H1 (cell line): ENCODE measurements at regions not wholly inside any gene's neighbourhood (a gene's known extent, or its start where the extent isn't known, plus 50 kb on each side); places are given as distances from the start of the nearest gene placed in this dataset.

Experiments used
- CTCF ChIA-PET: fragments of 300-600 bp; sonication (Branson Sonifier 250); formaldehyde crosslinking; loops from one replicate; lab custom pipeline; 2021; ENCODE audit not compliant: partially characterized antibody; lab: Charles Lee
- POLR2A ChIA-PET: fragments of 300-600 bp; sonication (Branson Sonifier 250); formaldehyde crosslinking; loops from one replicate; lab custom pipeline; 2021; ENCODE audit warnings: inconsistent platforms; ENCODE audit not compliant: partially characterized antibody; lab: Charles Lee
- DNase-seq, 2 experiments: peaks; one replicate each; pipeline versions ENCODE4 v3.0.0 to v3.0.0-alpha.2; 2010 to 2022; ENCODE audit warnings: low spot score in 2 of 2, low read depth in 1 of 2, mixed read lengths in 1 of 2
- FAIRE-seq: peaks from 2 replicates; lab custom pipeline; 2011; peaks lifted over from hg19 to GRCh38; lab: Jason Lieb, UNC
- H2AFZ ChIP-seq: 2 replicates; pipeline ENCODE4 v1.8.1; 2012; ENCODE audit warnings: low read length, inconsistent platforms
- H2AK5ac ChIP-seq: 2 replicates; pipeline ENCODE4 v1.6.1; 2013; ENCODE audit warnings: low read depth, low read length
- H2BK120ac ChIP-seq: replicated peaks from 2 replicates; pipeline ENCODE3; 2013; ENCODE audit warnings: low read depth, low read length, inconsistent platforms
- H2BK12ac ChIP-seq: 2 replicates; pipeline ENCODE4 v1.6.1; 2013; ENCODE audit warnings: low read depth, low read length
- H2BK15ac ChIP-seq: 2 replicates; pipeline ENCODE4 v1.6.1; 2013; ENCODE audit warnings: low read length
- H2BK20ac ChIP-seq: 2 replicates; pipeline ENCODE4 v1.6.1; 2013; ENCODE audit warnings: low read length
- H2BK5ac ChIP-seq: 2 replicates; pipeline ENCODE4 v1.6.1; 2013; ENCODE audit warnings: low read depth, low read length
- H3K14ac ChIP-seq: 2 replicates; pipeline ENCODE4 v1.6.1; 2013; ENCODE audit warnings: inconsistent platforms; ENCODE audit not compliant: insufficient read length
- H3K18ac ChIP-seq: 2 replicates; pipeline ENCODE4 v1.6.1; 2013; ENCODE audit warnings: low read length; ENCODE audit errors: extremely low read depth
- H3K23ac ChIP-seq: 2 replicates; pipeline ENCODE4 v1.6.1; 2013; ENCODE audit warnings: inconsistent platforms; ENCODE audit not compliant: insufficient read length
- H3K23me2 ChIP-seq: 2 replicates; pipeline ENCODE4 v1.6.1; 2013; ENCODE audit warnings: low read depth, low read length
- H3K27ac ChIP-seq: 2 replicates; pipeline ENCODE4 v1.6.1; 2011; ENCODE audit warnings: low read depth, low read length, inconsistent platforms
- H3K27me3 ChIP-seq, 4 experiments: replicated peaks in 1 of 4; 1 replicate in 1 of 4; 2 replicates in 3 of 4; pipeline versions ENCODE4 v1.6.1 to v1.8.1; 2011 to 2013; ENCODE audit warnings: low read length in 3 of 4, mild to moderate bottlenecking in 3 of 4, inconsistent platforms in 2 of 4, mixed read lengths in 2 of 4, moderate library complexity in 1 of 4; ENCODE audit not compliant: control insufficient read depth in 3 of 4, insufficient read depth in 3 of 4; ENCODE audit errors: extremely low read depth in 1 of 4
- H3K36me3 ChIP-seq, 4 experiments: 2 replicates each; pipeline versions ENCODE4 v1.6.1 to v1.8.1; 2011 to 2013; ENCODE audit warnings: mild to moderate bottlenecking in 4 of 4, low read length in 3 of 4, moderate library complexity in 2 of 4, control low read depth in 1 of 4, inconsistent platforms in 1 of 4; ENCODE audit not compliant: insufficient read depth in 4 of 4, control insufficient read depth in 2 of 4
- H3K4ac ChIP-seq: replicated peaks from 2 replicates; pipeline ENCODE3; 2013; ENCODE audit warnings: low read length, low read depth, mixed read lengths, inconsistent platforms; ENCODE audit not compliant: insufficient read length
- H3K4me1 ChIP-seq, 4 experiments: replicated peaks in 1 of 4; 1 replicate in 1 of 4; 2 replicates in 3 of 4; pipeline versions ENCODE4 v1.6.1 to v1.8.1; 2011 to 2013; ENCODE audit warnings: low read length in 3 of 4, inconsistent platforms in 2 of 4, mixed read lengths in 1 of 4; ENCODE audit not compliant: insufficient read depth in 4 of 4, control insufficient read depth in 3 of 4
- H3K4me2 ChIP-seq, 2 experiments: 2 replicates each; pipeline versions ENCODE4 v1.6.1 to v1.8.1; 2011 to 2013; ENCODE audit warnings: low read depth in 2 of 2, low read length in 2 of 2, control low read depth in 1 of 2, inconsistent platforms in 1 of 2, mild to moderate bottlenecking in 1 of 2; ENCODE audit not compliant: insufficient read depth in 1 of 2
- H3K4me3 ChIP-seq, 4 experiments: fragments of 200-600, 300-600 bp in 1 of 4; sonication (generic), shearing (Covaris generic), sonication (Bioruptor Twin) in 1 of 4; 2 replicates each; pipeline versions ENCODE4 v1.5.1 to v1.8.1; 2011 to 2016; ENCODE audit warnings: low read length in 4 of 4, low read depth in 3 of 4, control low read depth in 2 of 4, inconsistent platforms in 2 of 4, mild to moderate bottlenecking in 2 of 4, mixed read lengths in 1 of 4, moderate library complexity in 1 of 4; ENCODE audit not compliant: insufficient read depth in 2 of 4; ENCODE audit errors: extremely low read depth in 1 of 4
- H3K56ac ChIP-seq: replicated peaks from 2 replicates; pipeline ENCODE3; 2013; ENCODE audit warnings: low read depth, mild to moderate bottlenecking, mixed read lengths, low read length, inconsistent platforms; ENCODE audit not compliant: insufficient read length
- H3K79me1 ChIP-seq: 2 replicates; pipeline ENCODE4 v1.6.1; 2013; ENCODE audit warnings: low read depth, low read length, control low read depth
- H3K79me2 ChIP-seq, 2 experiments: 2 replicates each; pipeline versions ENCODE4 v1.6.1 to v1.8.1; 2012 to 2013; ENCODE audit warnings: low read length in 2 of 2, mild to moderate bottlenecking in 2 of 2, inconsistent platforms in 1 of 2; ENCODE audit not compliant: insufficient read depth in 2 of 2, control insufficient read depth in 1 of 2
- H3K9ac ChIP-seq, 4 experiments: replicated peaks in 1 of 4; 1 replicate in 1 of 4; 2 replicates in 3 of 4; pipeline versions ENCODE4 v1.6.1 to v1.8.1; 2011 to 2013; ENCODE audit warnings: low read depth in 3 of 4, low read length in 3 of 4, control low read depth in 2 of 4, mild to moderate bottlenecking in 2 of 4, moderate library complexity in 2 of 4, inconsistent platforms in 1 of 4; ENCODE audit errors: extremely low read depth in 1 of 4
- H3K9me3 ChIP-seq, 2 experiments: 2 replicates each; pipeline versions ENCODE4 v1.6.1 to v1.8.1; 2012 to 2013; ENCODE audit warnings: mild to moderate bottlenecking in 2 of 2, moderate library complexity in 2 of 2, control low read depth in 1 of 2, inconsistent platforms in 1 of 2, low read depth in 1 of 2, low read length in 1 of 2, mixed read lengths in 1 of 2; ENCODE audit not compliant: insufficient read depth in 2 of 2
- H4K20me1 ChIP-seq, 2 experiments: replicated peaks in 1 of 2; 2 replicates each; pipeline versions ENCODE3 to v1.8.1; 2011 to 2013; ENCODE audit warnings: inconsistent platforms in 2 of 2, low read length in 2 of 2, mild to moderate bottlenecking in 1 of 2; ENCODE audit not compliant: insufficient read depth in 2 of 2, control insufficient read depth in 1 of 2
- H4K5ac ChIP-seq: 2 replicates; pipeline ENCODE4 v1.6.1; 2013; ENCODE audit warnings: low read length, low read depth, mixed read lengths, inconsistent platforms; ENCODE audit not compliant: insufficient read length
- H4K8ac ChIP-seq: 2 replicates; pipeline ENCODE4 v1.8.0; 2013; ENCODE audit warnings: mild to moderate bottlenecking, moderate library complexity, low read length, inconsistent platforms; ENCODE audit not compliant: insufficient read depth; ENCODE audit errors: extremely low read depth
- H4K91ac ChIP-seq: replicated peaks from 2 replicates; pipeline ENCODE3; 2013; ENCODE audit warnings: low read length, mixed read lengths, inconsistent platforms; ENCODE audit not compliant: insufficient read length
- CTCF ChIP-seq, 3 experiments: IDR thresholded peaks; 1 replicate in 2 of 3; 2 replicates in 1 of 3; pipeline versions ENCODE4 v1.5.1 to v1.6.1; 2011; ENCODE audit warnings: low read length in 3 of 3, mild to moderate bottlenecking in 3 of 3, inconsistent platforms in 2 of 3, low read depth in 1 of 3, moderate library complexity in 1 of 3; ENCODE audit not compliant: insufficient read depth in 1 of 3; ENCODE audit errors: control extremely low read depth in 1 of 3
- E2F6 ChIP-seq: IDR thresholded peaks from 2 replicates; pipeline ENCODE4 v1.6.1; 2012; ENCODE audit warnings: inconsistent platforms
- EP300 ChIP-seq, 2 experiments: IDR thresholded peaks; 1 replicate in 1 of 2; 2 replicates in 1 of 2; pipeline ENCODE4 v1.6.1; 2011 to 2012; ENCODE audit warnings: low read depth in 2 of 2, low read length in 2 of 2, mild to moderate bottlenecking in 2 of 2, borderline replicate concordance in 1 of 2, inconsistent platforms in 1 of 2, moderate library complexity in 1 of 2
- JUN ChIP-seq: IDR thresholded peaks from 2 replicates; pipeline ENCODE4 v1.6.1; 2011; ENCODE audit warnings: low read depth, mild to moderate bottlenecking, improper control_type of control experiment, low read length
- JUND ChIP-seq: IDR thresholded peaks from 2 replicates; pipeline ENCODE4 v1.6.1; 2011; ENCODE audit warnings: mild to moderate bottlenecking, improper control_type of control experiment, low read length
- SIN3A ChIP-seq, 2 experiments: IDR thresholded peaks in 1 of 2; conservative IDR thresholded peaks in 1 of 2; 2 replicates each; pipeline ENCODE4 v1.6.1; 2011 to 2012; ENCODE audit warnings: low read length in 2 of 2, improper control_type of control experiment in 1 of 2, low read depth in 1 of 2, mild to moderate bottlenecking in 1 of 2
- SIRT6 ChIP-seq: IDR thresholded peaks from one replicate; pipeline ENCODE4 v1.7.1; 2012; ENCODE audit warnings: low read length, inconsistent platforms
- SRF ChIP-seq: IDR thresholded peaks from 2 replicates; pipeline ENCODE4 v1.6.1; 2011; ENCODE audit warnings: mild to moderate bottlenecking, low read depth, low read length, moderate library complexity
- TBP ChIP-seq: IDR thresholded peaks from 2 replicates; pipeline ENCODE4 v1.6.1; 2011; ENCODE audit warnings: low read depth, low read length, improper control_type of control experiment
- TCF12 ChIP-seq: IDR thresholded peaks from 2 replicates; pipeline ENCODE4 v1.6.1; 2011; ENCODE audit warnings: low read depth, mild to moderate bottlenecking, low read length
- WGBS, 2 experiments: shearing (Covaris generic) in 1 of 2; methylation state at CpG; one replicate each; pipeline versions ENCODE4 v1.1.6 to v1.1.7; 2013 to 2015; ENCODE audit warnings: low lambda C conversion rate in 2 of 2, mixed read lengths in 2 of 2, inconsistent platforms in 1 of 2, low coverage in 1 of 2, missing lambda C conversion rate in 1 of 2; ENCODE audit not compliant: insufficient replicate concordance in 2 of 2, insufficient coverage in 1 of 2, insufficient read length in 1 of 2; ENCODE audit errors: extremely low coverage in 1 of 2, missing lambda C conversion rate in 1 of 2; 5-methylcytosine and 5-hydroxymethylcytosine counted together

DNA sequence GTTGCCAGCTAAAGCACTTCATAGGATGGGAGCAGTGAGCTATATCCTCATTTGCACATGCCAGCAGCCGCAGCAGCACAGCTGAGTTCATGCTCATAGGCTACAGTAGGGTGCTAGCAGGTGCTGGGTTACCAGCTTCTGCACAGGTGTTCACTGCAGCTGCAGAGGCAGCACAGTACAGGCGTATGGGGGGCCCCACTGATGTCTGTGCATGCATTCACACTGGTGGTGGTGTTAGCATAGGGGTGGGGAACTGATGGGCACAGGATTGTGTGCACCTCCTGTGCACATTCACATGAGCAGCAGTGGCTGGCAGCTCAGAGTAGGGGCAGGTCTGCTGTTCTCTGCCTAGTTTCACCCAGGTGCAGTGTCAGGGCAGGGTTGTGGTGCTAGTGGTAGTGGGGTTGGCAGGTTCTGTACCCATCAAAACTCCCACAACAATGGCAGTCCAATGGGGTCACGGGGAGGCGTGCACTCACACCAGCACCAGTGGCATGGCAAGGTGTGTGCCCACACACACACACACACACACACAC, 58.9 kb upstream of the IRAK1BP1 start:
- 83% methylated on average over 4 of the region's 4 CpGs; no CpG with 5 or more reads in 1 of the 2 experiments for WGBS, 2 experiments
- Histone ChIP-seq H3K56ac (no peak overlapping the region), H4K91ac (no peak overlapping the region), H3K23me2 (no peaks in the 10 kb centered on the region), H3K18ac (no peak overlapping the region), H2BK12ac (no peak overlapping the region), H4K8ac (no peak overlapping the region), H4K5ac (no peak overlapping the region), H3K9ac (no peak overlapping the region), H3K27me3 (no peaks in the 10 kb centered on the region), H2AFZ (no peak overlapping the region), H3K4ac (no peak overlapping the region), H2BK15ac (0 out of 2 replicates have a peak overlapping the region, but pooled peaks have one; percentile 16), H3K79me2 (no peaks in the 10 kb centered on the region), H3K14ac (no peak overlapping the region), H3K23ac (no peak overlapping the region), H3K4me3 (no peak overlapping the region), H3K9me3 (no peaks in the 10 kb centered on the region), H4K20me1 (no peaks in the 10 kb centered on the region), H3K79me1 (no peaks in the 10 kb centered on the region), H2BK120ac (no peak overlapping the region), H3K4me1 (no peaks in the 10 kb centered on the region), H2BK5ac (no peak overlapping the region), H3K36me3 (no peaks in the 10 kb centered on the region), H3K4me2 (no peak overlapping the region), H2BK20ac (no peak overlapping the region), H2AK5ac (no peak overlapping the region), H3K27ac (no peak overlapping the region)
- no peak for TF ChIP-seq SIRT6
- no peak for TF ChIP-seq CTCF (IDR thresholded peaks at IDR 0.05; ENCODE audit: control extremely low read depth in 1 of 3, insufficient read depth in 1 of 3, low read depth in 1 of 3, low read length in 3 of 3)
- TF ChIP-seq E2F6, result no peak
- no peak for TF ChIP-seq JUND
- no peak for TF ChIP-seq SRF
- TF ChIP-seq JUN, result no peak
- no peak for TF ChIP-seq EP300 (IDR thresholded peaks at IDR 0.05; ENCODE audit: borderline replicate concordance in 1 of 2, low read depth in 2 of 2, low read length in 2 of 2)
- no peak for TF ChIP-seq TBP
- no peak for TF ChIP-seq TCF12
- no peak for TF ChIP-seq SIN3A (conservative IDR thresholded peaks at IDR 0.05 in 1 of 2, IDR thresholded peaks at IDR 0.05 in 1 of 2; ENCODE audit: low read depth in 1 of 2, low read length in 2 of 2)
- no peak for DNase-seq
- ChIA-PET CTCF (interaction anchor here (0.6 to 1.8 kb wide), 7 partner anchors 15 to 1342 kb away, joined by 3 to 7 read pairs (median 4); no protein-coding TSS in a partner anchor), POLR2A (no interaction called here)
- no peak for FAIRE-seq
